Ammon's horn (tissue), 1 donor: ENCODE measurements at regions not wholly inside any gene's neighbourhood (a gene's known extent, or its start where the extent isn't known, plus 50 kb on each side); places are given as distances from the start of the nearest gene placed in this dataset.
A peak's percentile ranks its signal among the peaks of the same experiment; 100 is the strongest.
"Not testable (repeated sequence)": the region's sequence is repeated elsewhere in the genome, so short reads cannot be mapped to it uniquely, and the experiment has no call there.

ENCODE experiments used
- DNase-seq: peaks from one replicate; pipeline ENCODE4 v3.0.0-alpha.2; 2016; ENCODE audit warnings: low spot score

DNA sequence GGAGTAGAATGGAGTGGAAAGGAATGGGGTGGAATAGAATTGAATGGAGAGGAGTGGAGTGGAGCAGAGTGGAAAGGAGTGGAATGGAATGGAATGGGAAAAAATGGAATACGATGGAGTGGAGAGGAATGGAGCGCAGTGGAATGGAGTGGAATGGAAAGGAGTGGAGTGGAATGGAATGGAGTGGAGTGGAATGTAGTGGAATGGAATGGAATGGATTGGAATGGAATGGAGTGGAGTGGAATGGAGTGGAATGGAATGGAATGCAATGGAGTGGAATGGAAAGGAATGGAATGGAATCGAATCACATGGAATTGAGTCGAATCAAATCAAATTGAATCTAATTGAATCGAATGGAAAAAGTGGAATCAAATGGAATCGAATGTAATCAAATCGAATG is 1016.1 kb downstream of the CDY1 start:
- no peak for DNase-seq

- not testable (repeated sequence) for DNase-seq
These were observed 1023.9 kb downstream of the CDY1 start for GRCh38 chrY:26645856-26646255.

- DNase-seq: not testable (repeated sequence)
These were observed 1026.3 kb downstream of the CDY1 start for GRCh38 chrY:26648240-26648639.

- not testable (repeated sequence) for DNase-seq
These were observed 1042.3 kb downstream of the CDY1 start for GRCh38 chrY:26664245-26664644.

- not testable (repeated sequence) for DNase-seq
These were observed 1044.8 kb downstream of the CDY1 start for GRCh38 chrY:26666691-26667090.

DNA sequence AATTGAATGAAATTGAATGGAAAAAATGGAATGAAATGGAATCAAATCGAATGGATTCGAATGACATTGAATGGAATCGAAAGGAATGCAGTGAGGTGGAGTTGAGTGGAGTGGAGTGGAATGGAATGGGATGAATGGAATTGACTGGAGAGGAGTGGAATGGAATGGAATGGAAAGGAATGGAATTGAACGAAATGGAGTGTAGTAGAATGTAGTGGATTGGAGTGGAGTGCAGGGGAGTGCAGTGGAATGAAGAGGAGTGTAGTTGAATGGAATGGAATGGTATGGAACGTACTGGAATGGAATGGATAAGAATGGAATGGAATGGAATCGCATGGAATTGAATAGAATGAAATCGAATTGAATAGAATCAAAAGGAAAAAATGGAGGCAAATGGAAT is 1047.3 kb downstream of the CDY1 start:
- not testable (repeated sequence) for DNase-seq

- not testable (repeated sequence) for DNase-seq
These were observed 1048.5 kb downstream of the CDY1 start for GRCh38 chrY:26670360-26670871.

GRCh38 chrY:26670881-26671879 is 1049.3 kb downstream of the CDY1 start:
- peak; percentile 74 for DNase-seq
